H9 (cell line): ENCODE measurements at regions not wholly inside any gene's neighbourhood (a gene's known extent, or its start where the extent isn't known, plus 50 kb on each side); places are given as distances from the start of the nearest gene placed in this dataset.

Source experiments
- DNase-seq: peaks from one replicate; pipeline ENCODE4 v3.0.0-alpha.2; 2017
- H2AFZ ChIP-seq: one replicate; pipeline ENCODE4 v1.6.1; 2013; ENCODE audit warnings: mild to moderate bottlenecking, low read length, control low read depth, moderate library complexity
- H2AK5ac ChIP-seq: 2 replicates; pipeline ENCODE4 v1.6.1; 2013; ENCODE audit warnings: low read length, control low read depth, mixed read lengths; ENCODE audit not compliant: insufficient read length
- H2BK120ac ChIP-seq: one replicate; pipeline ENCODE4 v1.6.1; 2013; ENCODE audit warnings: low read depth, mild to moderate bottlenecking, low read length, control low read depth, inconsistent platforms; ENCODE audit not compliant: poor library complexity, severe bottlenecking
- H2BK12ac ChIP-seq: 2 replicates; pipeline ENCODE4 v1.6.1; 2013; ENCODE audit warnings: low read length, control low read depth, mixed read lengths, low read depth; ENCODE audit not compliant: insufficient read length
- H2BK15ac ChIP-seq: 2 replicates; pipeline ENCODE4 v1.6.1; 2013; ENCODE audit warnings: low read depth, low read length, control low read depth
- H2BK20ac ChIP-seq: one replicate; pipeline ENCODE4 v1.6.1; 2013; ENCODE audit warnings: low read depth, mild to moderate bottlenecking, low read length, control low read depth, inconsistent platforms; ENCODE audit not compliant: poor library complexity, severe bottlenecking
- H2BK5ac ChIP-seq: 2 replicates; pipeline ENCODE4 v1.6.1; 2013; ENCODE audit warnings: low read length, control low read depth, mixed read lengths; ENCODE audit not compliant: insufficient read length
- H3K14ac ChIP-seq: 2 replicates; pipeline ENCODE4 v1.6.1; 2013; ENCODE audit warnings: low read length, control low read depth; ENCODE audit not compliant: insufficient read depth
- H3K18ac ChIP-seq: 2 replicates; pipeline ENCODE4 v1.6.1; 2013; ENCODE audit warnings: low read depth, mild to moderate bottlenecking, mixed read lengths, low read length, control low read depth; ENCODE audit not compliant: insufficient read length
- H3K23ac ChIP-seq: 2 replicates; pipeline ENCODE4 v1.6.1; 2013; ENCODE audit warnings: low read length, control low read depth, mixed read lengths, low read depth; ENCODE audit not compliant: insufficient read length
- H3K23me2 ChIP-seq: 2 replicates; pipeline ENCODE4 v1.6.1; 2013; ENCODE audit warnings: low read depth, mild to moderate bottlenecking, mixed read lengths, low read length, control low read depth; ENCODE audit not compliant: insufficient read length, poor library complexity, severe bottlenecking
- H3K27ac ChIP-seq: 2 replicates; pipeline ENCODE4 v1.5.1; 2013; ENCODE audit warnings: low read length, control low read depth, mixed read lengths, low read depth; ENCODE audit not compliant: insufficient read length
- H3K27me3 ChIP-seq: 2 replicates; pipeline ENCODE4 v1.6.1; 2013; ENCODE audit warnings: low read length, control low read depth, inconsistent platforms; ENCODE audit not compliant: insufficient read depth
- H3K4ac ChIP-seq: 2 replicates; pipeline ENCODE4 v1.6.1; 2013; ENCODE audit warnings: low read depth, mild to moderate bottlenecking, control low read depth, inconsistent platforms, low read length, moderate library complexity
- H3K4me1 ChIP-seq: 2 replicates; pipeline ENCODE4 v1.6.1; 2013; ENCODE audit warnings: low read length, control low read depth, inconsistent platforms; ENCODE audit not compliant: insufficient read depth
- H3K4me2 ChIP-seq: 2 replicates; pipeline ENCODE4 v1.6.1; 2013; ENCODE audit warnings: low read length, control low read depth, mixed read lengths; ENCODE audit not compliant: insufficient read length, insufficient read depth
- H3K56ac ChIP-seq: 2 replicates; pipeline ENCODE4 v1.6.1; 2013; ENCODE audit warnings: low read depth, mild to moderate bottlenecking, mixed read lengths, low read length, control low read depth; ENCODE audit not compliant: insufficient read length
- H3K79me1 ChIP-seq: 2 replicates; pipeline ENCODE4 v1.6.1; 2013; ENCODE audit warnings: low read depth, mild to moderate bottlenecking, moderate library complexity, low read length, control low read depth, inconsistent platforms; ENCODE audit not compliant: insufficient read depth, poor library complexity, severe bottlenecking
- H3K79me2 ChIP-seq: 2 replicates; pipeline ENCODE4 v1.6.1; 2013; ENCODE audit warnings: low read length, control low read depth, inconsistent platforms; ENCODE audit not compliant: insufficient read depth
- H3K9ac ChIP-seq: 2 replicates; pipeline ENCODE4 v1.6.1; 2013; ENCODE audit warnings: low read length, control low read depth, mixed read lengths; ENCODE audit not compliant: insufficient read length; ENCODE audit errors: extremely low read depth
- H3K9me3 ChIP-seq: one replicate; pipeline ENCODE4 v1.6.1; 2013; ENCODE audit warnings: low read depth, low read length, inconsistent platforms; ENCODE audit not compliant: control insufficient read depth
- H3T11ph ChIP-seq: one replicate; pipeline ENCODE4 v1.6.1; 2013; ENCODE audit warnings: mild to moderate bottlenecking, low read length, control low read depth, inconsistent platforms
- H4K20me1 ChIP-seq: one replicate; pipeline ENCODE4 v1.6.1; 2013; ENCODE audit not compliant: control insufficient read depth, insufficient read length, insufficient read depth
- H4K5ac ChIP-seq: 2 replicates; pipeline ENCODE4 v1.6.1; 2013; ENCODE audit warnings: low read depth, mild to moderate bottlenecking, mixed read lengths, low read length, control low read depth; ENCODE audit not compliant: insufficient read length
- H4K8ac ChIP-seq: replicated peaks from 2 replicates; pipeline ENCODE4 v1.6.1; 2013; ENCODE audit warnings: low read length, control low read depth, mixed read lengths, low read depth; ENCODE audit not compliant: insufficient read length
- H4K91ac ChIP-seq: 2 replicates; pipeline ENCODE4 v1.6.1; 2013; ENCODE audit warnings: low read depth, mild to moderate bottlenecking, moderate library complexity, mixed read lengths, low read length, control low read depth; ENCODE audit not compliant: insufficient read length
- H3K27ac Mint-ChIP-seq, 3 experiments: 2 replicates in 2 of 3; 3 replicates in 1 of 3; pipeline ENCODE4 v1.8.0; 2020 to 2021; ENCODE audit warnings: mixed read lengths in 3 of 3, mild to moderate bottlenecking in 1 of 3, moderate library complexity in 1 of 3
- H3K27me3 Mint-ChIP-seq: 2 replicates; pipeline ENCODE4 v1.8.0; 2021; ENCODE audit warnings: low read depth, mild to moderate bottlenecking, moderate library complexity, mixed read lengths
- H3K36me3 Mint-ChIP-seq, 3 experiments: 2 replicates in 2 of 3; 3 replicates in 1 of 3; pipeline ENCODE4 v1.8.0; 2020 to 2021; ENCODE audit warnings: low read depth in 3 of 3, mixed read lengths in 3 of 3; ENCODE audit not compliant: insufficient read depth in 1 of 3
- H3K4me1 Mint-ChIP-seq, 2 experiments: 2 replicates each; pipeline ENCODE4 v1.8.0; 2020; ENCODE audit warnings: mixed read lengths in 2 of 2
- H3K4me3 Mint-ChIP-seq, 2 experiments: 2 replicates in 1 of 2; 3 replicates in 1 of 2; pipeline ENCODE4 v1.8.0; 2020 to 2021; ENCODE audit warnings: mild to moderate bottlenecking in 2 of 2, mixed read lengths in 2 of 2, moderate library complexity in 1 of 2
- H3K9me3 Mint-ChIP-seq, 2 experiments: 2 replicates in 1 of 2; 3 replicates in 1 of 2; pipeline ENCODE4 v1.8.0; 2020; ENCODE audit warnings: mild to moderate bottlenecking in 2 of 2, mixed read lengths in 2 of 2, moderate library complexity in 1 of 2
- CTCF ChIP-seq: fragments of 200-600 bp; sonication (generic); conservative IDR thresholded peaks from 3 replicates; pipeline ENCODE4 v1.8.0; 2021; ENCODE audit warnings: antibody characterized with exemption, mild to moderate bottlenecking
- WGBS: extraction: QIAGEN DNeasy Blood & Tissue Kit; methylation state at CpG from one replicate; pipeline ENCODE4 v1.1.7; 2013; ENCODE audit warnings: missing lambda C conversion rate, low lambda C conversion rate, mixed read lengths; ENCODE audit not compliant: insufficient read length; ENCODE audit errors: extremely low coverage; 5-methylcytosine and 5-hydroxymethylcytosine counted together

GRCh38 chr11:25597696-25598095 lies 734.2 kb upstream of the ANO3 start:
- H4K91ac ChIP-seq: no peak overlapping the region
- Mint-ChIP-seq H3K27me3 (no peaks in the 10 kb centered on the region), H3K4me3 (no peak overlapping the region), H3K9me3 (no peaks in the 10 kb centered on the region), H3K36me3 (no peaks in the 10 kb centered on the region), H3K27ac (no peak overlapping the region), H3K4me1 (peaks cover 3 to 12% of the 10 kb centered on the region in 2 experiments; a peak in 3 of 4 replicates)
- no peak overlapping the region for H3K9ac ChIP-seq
- no peak overlapping the region for H3K27ac ChIP-seq
- no peak overlapping the region for H2BK15ac ChIP-seq
- no peaks in the 10 kb centered on the region for H3K9me3 ChIP-seq
- no peak overlapping the region for H3T11ph ChIP-seq
- no peaks in the 10 kb centered on the region for H3K79me2 ChIP-seq
- H3K18ac ChIP-seq: no peak overlapping the region
- DNase-seq: no peak
- H4K8ac ChIP-seq: no peak overlapping the region
- H3K27me3 ChIP-seq: no peaks in the 10 kb centered on the region
- no peak overlapping the region for H3K4ac ChIP-seq
- H2BK5ac ChIP-seq: no peak overlapping the region
- H2AFZ ChIP-seq: no peak overlapping the region
- no CpG with 5 or more reads among the region's 2 CpGs for whole genome bisulfite sequencing
- TF ChIP-seq CTCF: no peak
- no peak overlapping the region for H2BK20ac ChIP-seq
- H2AK5ac ChIP-seq: no peak overlapping the region
- no peak overlapping the region for H3K56ac ChIP-seq
- no peak overlapping the region for H3K4me2 ChIP-seq
- no peak overlapping the region for H4K5ac ChIP-seq
- H2BK12ac ChIP-seq: no peak overlapping the region
- H3K79me1 ChIP-seq: no peaks in the 10 kb centered on the region
- no peak overlapping the region for H3K23ac ChIP-seq
- H3K23me2 ChIP-seq: no peaks in the 10 kb centered on the region
- no peak overlapping the region for H3K14ac ChIP-seq
- H4K20me1 ChIP-seq: no peaks in the 10 kb centered on the region
- no peak overlapping the region for H2BK120ac ChIP-seq
- H3K4me1 ChIP-seq: peaks cover 2% of the 10 kb centered on the region; the same call in 1 of the 2 replicates
